Fibroblast of the aortic adventitia (primary cell): ENCODE measurements at regions not wholly inside any gene's neighbourhood (a gene's known extent, or its start where the extent isn't known, plus 50 kb on each side); places are given as distances from the start of the nearest gene placed in this dataset.

Experiments used
- DNase-seq: peaks from one replicate; pipeline ENCODE4 v3.0.0-alpha.2; 2010; ENCODE audit warnings: low read depth
- H3K4me3 ChIP-seq: 2 replicates; pipeline ENCODE4 v1.5.1; 2011; ENCODE audit warnings: low read depth, mild to moderate bottlenecking, control low read depth, low read length, moderate library complexity
- TF ChIP-seq, protein P1 (sequence below): IDR thresholded peaks from 2 replicates; pipeline ENCODE4 v1.5.1; 2011; ENCODE audit warnings: mild to moderate bottlenecking, low read length, control low read depth, inconsistent platforms; ENCODE audit not compliant: insufficient read depth

DNA sequence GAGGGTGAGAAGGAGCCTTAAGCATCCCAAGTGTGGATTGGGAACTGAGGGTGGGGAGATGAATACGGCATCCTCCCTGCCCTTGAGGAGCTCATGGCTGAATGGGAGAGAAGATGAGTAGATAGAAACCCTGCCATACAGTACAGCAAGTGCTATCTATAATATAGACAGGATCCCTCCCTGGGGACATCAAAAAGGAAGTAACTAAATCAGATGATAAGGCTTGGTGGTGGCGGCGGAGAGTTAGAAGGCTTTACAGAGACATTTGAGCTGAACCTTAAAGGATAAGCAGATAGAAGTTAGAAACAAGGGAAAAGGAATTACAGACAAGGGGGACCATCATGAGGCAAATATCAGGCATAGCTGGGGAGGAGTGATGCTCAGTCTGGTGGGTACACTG lies 67.5 kb upstream of the TMEM132E start:
- H3K4me3 ChIP-seq, result no peak overlapping the region

DNA sequence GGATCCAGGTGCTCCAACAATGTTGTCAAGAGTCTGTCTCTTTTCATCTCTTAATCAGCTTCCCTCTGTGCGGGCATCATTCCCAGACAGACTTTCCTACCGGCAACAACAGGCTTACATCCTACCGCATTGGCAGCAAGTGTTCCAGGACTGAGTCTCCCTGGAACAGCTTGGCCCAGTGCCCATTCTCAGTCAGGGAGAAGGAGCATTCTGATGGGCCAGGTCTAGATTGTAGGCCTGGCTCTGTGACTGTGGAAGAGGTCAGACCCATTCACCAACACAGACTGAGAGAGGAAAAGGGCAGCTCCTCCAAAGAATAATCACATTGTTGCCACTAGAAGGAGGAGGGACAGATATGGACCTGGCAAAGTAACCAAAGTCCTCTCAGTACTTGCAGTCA lies 68.1 kb upstream of the TMEM132E start:
- TF ChIP-seq, protein P1, sequence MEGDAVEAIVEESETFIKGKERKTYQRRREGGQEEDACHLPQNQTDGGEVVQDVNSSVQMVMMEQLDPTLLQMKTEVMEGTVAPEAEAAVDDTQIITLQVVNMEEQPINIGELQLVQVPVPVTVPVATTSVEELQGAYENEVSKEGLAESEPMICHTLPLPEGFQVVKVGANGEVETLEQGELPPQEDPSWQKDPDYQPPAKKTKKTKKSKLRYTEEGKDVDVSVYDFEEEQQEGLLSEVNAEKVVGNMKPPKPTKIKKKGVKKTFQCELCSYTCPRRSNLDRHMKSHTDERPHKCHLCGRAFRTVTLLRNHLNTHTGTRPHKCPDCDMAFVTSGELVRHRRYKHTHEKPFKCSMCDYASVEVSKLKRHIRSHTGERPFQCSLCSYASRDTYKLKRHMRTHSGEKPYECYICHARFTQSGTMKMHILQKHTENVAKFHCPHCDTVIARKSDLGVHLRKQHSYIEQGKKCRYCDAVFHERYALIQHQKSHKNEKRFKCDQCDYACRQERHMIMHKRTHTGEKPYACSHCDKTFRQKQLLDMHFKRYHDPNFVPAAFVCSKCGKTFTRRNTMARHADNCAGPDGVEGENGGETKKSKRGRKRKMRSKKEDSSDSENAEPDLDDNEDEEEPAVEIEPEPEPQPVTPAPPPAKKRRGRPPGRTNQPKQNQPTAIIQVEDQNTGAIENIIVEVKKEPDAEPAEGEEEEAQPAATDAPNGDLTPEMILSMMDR, result no peak
- no peak for DNase-seq
- no peak overlapping the region for H3K4me3 ChIP-seq

More for the DNA sequence above, 67.5 kb upstream of the TMEM132E start:
- TF ChIP-seq, protein P1, result no peak
- DNase-seq, result no peak

DNA sequence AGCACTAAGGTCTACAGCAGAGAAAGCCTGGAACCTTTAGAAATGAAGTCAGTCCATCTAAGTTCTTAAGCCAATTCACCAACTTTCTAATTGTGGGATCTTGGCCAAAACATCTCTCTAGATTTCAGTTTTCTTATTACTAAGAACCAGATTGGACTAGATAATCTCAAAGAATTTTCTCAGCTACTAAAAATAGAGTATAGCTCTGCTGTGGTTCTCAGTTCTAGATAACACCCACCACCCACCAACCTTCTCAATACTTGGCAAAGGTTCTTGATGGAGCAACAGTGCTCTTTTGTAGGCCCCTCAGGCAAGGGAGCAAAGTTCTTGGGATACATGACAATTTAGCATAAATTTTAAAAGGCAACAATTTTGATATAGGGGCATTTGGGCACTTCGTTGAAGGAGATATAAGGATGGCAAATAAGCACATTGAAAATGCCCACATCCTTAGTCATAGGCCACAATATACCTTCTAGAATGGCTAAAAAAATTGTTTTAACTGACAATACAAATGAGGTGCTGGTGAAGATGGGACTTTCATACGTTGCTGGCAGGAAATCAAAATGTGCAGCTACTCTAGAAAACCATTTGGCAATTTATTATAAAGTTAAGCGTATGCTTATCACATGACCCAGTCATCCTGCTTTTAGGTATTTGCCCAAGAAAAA lies 74.4 kb upstream of the TMEM132E start:
- TF ChIP-seq, protein P1, result no peak
- H3K4me3 ChIP-seq, result no peak overlapping the region
- no peak for DNase-seq

DNA sequence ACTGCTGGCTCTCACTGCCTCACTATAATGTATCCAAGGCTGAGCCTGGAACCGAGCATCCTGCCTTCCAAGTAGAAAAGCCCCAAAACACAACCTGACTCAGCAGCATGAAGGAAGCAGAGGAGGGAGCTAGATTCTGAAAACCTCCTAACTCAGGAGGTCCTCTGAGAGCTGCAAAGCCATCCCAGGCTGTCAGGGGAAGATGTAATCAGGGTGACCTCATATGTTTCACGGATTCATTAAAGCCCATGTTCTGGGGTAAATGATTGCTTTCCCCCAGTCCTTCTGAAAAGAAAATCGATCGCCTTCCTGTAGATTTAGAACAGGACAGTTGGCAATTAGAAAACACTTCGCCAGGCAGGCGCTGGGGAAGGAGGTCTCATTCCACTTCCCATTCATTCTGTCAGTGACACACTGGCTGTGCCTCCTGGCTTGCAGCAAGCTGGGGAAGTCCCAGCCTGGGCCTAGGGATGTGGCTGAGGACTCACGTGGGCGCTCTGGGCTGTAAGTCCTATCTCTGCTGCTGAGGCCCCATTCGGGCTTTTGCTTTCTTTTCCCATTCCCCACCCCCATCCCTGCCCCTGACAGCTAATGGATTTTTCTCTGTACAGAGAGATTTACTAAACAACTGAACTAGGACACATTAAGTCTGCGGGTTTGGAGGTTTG lies 75.7 kb upstream of the TMEM132E start:
- no peak overlapping the region for H3K4me3 ChIP-seq
- TF ChIP-seq, protein P1, result no peak
- no peak for DNase-seq

DNA sequence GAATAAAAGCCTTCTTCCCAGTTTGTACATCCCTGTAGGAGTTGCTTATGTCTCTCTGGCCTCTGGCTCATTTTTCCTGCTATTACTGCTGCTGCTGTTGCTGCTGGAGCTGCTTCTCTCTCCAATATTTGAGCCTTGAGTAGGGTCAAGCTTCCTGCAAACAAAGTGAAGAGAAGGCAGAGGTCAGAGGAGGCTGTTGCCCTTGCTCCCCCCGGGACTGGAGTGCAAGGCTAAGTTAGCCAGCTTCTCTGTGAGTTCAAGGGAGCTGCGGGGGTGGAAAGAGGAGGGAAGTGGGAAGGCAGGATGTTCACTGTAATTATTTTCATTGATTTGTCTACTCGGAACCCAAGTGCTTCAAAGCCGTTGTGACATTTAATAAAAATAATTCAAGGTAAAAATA lies 77.0 kb upstream of the TMEM132E start:
- DNase-seq, result no peak
- H3K4me3 ChIP-seq, result no peak overlapping the region
- TF ChIP-seq, protein P1, result no peak

DNA sequence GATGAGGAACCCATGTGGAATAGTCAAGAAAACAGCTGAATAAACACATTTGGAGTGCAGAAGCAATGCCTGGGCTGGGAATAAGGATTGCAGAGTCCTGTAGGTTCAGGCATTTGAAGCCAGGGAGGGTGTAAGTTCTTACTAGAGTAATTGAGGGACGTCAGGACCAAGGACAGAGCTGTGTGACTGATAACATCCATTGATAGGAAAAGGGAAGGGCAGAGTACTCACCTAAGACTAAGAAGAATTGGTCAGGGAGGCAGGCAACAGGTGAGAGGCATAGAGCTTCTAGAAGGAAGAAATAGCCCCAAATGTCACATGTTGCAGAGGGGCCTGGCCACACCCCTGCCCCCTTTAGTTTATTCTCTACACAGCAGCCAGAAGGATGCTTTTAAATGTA lies 79.8 kb upstream of the TMEM132E start:
- TF ChIP-seq, protein P1, result no peak
- peak; percentile 34 for DNase-seq
- no peak overlapping the region for H3K4me3 ChIP-seq

DNA sequence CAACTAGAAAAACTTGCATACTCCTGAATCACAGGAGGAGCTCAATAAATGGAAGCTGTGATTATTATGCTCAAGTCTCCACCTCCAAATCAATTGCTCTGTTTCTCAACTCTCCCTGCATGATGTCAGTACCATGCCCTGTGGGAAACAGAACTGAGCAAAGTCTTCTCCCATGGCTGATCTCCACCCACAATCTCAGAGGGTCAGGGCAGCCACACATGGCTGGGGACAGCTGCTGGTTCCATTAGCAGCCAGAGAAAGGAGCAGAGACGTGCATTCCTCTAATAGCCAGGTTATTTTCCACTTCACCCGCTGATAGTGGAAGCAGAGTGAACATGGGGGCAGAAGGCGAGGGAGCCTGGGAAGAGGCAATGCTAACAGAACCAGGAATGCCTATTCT lies 85.5 kb upstream of the TMEM132E start:
- no peak for DNase-seq
- TF ChIP-seq, protein P1, result no peak

More for the DNA sequence above, 85.5 kb upstream of the TMEM132E start:
- no peak overlapping the region for H3K4me3 ChIP-seq
